HG02981 (cell line): ENCODE measurements at regions not wholly inside any gene's neighbourhood (a gene's known extent, or its start where the extent isn't known, plus 50 kb on each side); places are given as distances from the start of the nearest gene placed in this dataset.
"Not testable (repeated sequence)": the region's sequence is repeated elsewhere in the genome, so short reads cannot be mapped to it uniquely, and the experiment has no call there.

Source experiments
- ATAC-seq: cut with Tn5 transposase; IDR thresholded peaks from one replicate; pipeline ENCODE4 v1.9.1; 2021; ENCODE audit warnings: mild to moderate bottlenecking, moderate library complexity; ENCODE audit not compliant: unreplicated experiment

DNA sequence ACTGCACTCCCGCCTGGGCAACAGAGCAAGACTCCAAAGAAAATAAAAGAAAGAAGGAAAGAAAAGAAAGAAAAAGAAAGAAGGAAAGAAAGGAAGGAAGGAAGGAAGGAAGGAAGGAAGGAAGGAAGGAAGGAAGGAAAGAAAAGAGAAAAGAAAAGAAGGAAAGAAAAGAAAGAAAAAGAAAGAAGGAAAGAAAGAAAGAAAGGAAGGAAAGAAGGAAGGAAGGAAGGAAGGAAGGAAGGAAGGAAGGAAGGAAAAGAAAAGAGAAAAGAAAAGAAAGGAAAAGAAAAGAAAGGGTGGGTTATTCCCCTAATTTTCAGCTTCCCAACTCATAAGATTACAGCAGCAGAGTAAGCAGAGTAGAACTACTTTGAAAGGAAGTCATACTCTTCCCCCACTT, 64.4 kb downstream of the TMEM200C start:
- not testable (repeated sequence) for ATAC-seq

DNA sequence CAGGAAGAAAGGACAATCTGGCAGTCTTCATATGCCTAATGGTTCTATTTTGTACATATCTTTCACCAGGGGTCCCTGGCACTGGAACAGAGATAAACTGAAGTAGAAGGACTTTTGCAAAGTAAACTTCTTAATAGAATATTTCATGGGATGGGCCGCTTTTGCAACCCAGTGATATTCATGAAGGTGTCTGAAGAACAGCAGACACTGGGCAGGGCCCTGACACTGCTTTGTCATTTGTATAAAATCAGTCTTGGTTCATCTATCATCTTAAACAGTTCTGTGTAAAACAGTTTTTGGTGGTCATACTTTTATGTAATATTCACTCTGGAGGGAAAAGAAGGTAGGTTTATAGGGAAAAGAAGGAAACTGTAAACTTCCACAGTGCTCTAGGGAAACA, 66.4 kb downstream of the TMEM200C start:
- no peak for ATAC-seq

DNA sequence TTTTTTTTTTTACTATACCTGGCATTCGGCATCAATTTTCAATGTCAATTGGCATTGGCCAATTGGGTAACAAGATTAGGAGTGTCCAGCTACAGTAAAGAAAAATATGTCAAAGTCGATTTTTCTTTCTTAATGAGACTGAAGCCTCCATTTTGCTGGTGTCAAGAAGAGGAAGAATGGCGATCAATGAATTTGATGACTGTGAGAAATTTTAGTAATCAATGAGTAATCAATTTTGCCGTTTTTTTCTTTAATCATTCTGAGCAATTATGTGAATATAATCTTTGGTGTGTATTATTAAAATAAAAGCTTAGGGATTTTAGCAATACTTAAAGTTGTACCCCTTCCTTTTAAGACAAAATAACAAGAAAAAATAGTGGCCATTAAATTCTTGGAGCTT, 69.7 kb downstream of the TMEM200C start:
- ATAC-seq: no peak

DNA sequence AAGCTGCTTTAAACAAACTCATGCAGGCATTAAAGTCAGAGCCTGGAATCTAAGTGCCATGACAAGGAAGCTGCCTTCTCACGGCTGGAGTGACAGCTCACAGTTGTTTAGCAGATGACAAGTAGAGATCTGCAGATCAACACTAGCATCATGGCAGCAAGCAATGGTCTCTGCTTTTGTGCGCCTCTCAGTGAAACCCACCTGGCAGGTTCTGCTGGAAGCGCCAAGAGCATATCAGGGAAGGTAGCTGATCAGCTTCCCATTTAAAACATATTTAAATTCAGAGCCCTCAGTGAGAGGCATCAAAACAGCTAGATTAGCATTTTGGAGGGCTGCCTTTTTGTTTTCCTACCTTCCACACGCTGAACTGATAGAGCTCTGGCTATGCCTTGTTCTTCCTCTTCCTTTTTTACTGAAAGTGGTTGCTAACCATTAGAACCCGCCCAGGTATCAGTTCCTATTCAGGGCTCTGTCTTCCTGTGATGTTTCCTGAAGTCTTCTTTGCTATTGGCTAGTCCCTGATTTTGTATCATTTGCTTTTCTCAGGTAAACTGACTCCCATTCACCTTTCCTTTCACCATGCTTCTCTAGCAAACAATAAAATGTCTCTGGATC, 70.8 kb downstream of the TMEM200C start:
- no peak for ATAC-seq

DNA sequence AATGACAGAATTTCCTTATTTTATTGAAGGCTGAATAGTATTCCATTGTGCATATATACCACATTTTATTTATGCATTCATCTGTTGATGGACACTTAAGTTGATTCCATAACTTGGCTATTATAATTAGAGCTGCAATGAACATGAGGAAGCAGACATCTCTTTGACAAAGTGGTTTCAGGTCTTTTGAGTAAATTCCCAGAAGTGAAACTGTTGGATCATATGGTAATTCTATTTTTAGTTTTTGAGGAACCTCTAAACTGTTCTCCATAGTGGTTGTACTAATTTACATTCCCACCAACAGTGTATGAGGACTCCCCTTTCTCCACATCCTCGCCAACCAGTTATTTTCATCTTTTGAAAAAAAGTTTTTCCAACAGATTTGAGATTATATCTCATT, 77.5 kb downstream of the TMEM200C start:
- no peak for ATAC-seq

DNA sequence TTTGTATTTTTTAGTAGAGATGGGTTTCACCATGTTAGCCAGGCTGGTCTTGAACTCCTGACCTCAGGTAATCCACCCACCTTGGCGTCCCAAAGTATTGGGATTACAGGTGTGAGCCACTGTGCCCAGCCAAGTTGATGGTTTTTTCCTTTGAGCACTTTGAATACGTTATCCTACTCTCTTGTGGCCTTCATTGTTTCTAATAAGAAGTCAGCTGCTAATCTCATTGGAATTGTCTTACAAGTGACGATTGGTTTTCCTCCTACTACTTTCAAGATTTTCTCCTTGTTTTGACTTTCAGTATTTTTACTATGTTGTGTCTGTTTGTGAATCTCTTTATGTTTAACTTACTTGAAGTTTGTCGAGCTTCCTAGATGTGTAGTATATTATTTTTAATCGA, 88.5 kb downstream of the TMEM200C start:
- no peak for ATAC-seq

DNA sequence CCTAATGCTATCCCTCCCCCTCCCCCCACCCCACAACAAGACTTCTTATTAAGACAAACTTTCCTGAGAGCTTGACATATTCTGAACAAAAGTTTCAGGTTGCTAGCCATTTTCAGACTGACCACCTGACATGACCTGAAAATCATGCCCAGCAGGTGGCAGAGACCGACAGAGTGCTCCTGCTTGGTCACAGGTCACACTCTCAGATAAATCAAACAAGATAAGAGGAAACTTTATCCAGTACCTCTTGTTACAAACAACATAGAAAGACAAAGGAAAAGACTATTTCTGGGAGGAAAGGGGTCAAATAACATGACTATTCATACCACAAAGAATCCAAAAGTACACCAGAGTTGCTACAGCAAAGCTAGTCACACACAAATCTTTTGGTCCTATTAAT, 107.4 kb downstream of the TMEM200C start:
- ATAC-seq: no peak

DNA sequence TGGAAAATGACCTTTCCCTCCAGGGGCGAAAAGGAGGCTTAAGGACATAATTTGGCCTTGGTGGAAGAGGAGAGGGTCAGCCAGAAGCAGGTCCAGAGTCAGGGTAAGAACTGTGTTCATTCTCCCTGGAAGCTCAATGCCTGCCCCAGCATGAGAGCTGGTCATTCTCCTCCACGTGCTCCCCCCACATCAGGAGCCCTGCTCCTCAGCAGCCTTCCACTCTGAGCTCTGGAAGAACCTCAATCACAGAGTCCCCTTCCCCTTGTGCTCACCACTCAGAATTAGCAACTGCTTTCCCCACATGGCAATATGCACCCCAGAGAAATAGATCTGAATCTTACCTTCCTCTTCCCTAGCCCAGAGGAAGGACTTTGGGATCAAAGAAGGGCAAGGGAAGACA, 115.4 kb downstream of the TMEM200C start:
- no peak for ATAC-seq

DNA sequence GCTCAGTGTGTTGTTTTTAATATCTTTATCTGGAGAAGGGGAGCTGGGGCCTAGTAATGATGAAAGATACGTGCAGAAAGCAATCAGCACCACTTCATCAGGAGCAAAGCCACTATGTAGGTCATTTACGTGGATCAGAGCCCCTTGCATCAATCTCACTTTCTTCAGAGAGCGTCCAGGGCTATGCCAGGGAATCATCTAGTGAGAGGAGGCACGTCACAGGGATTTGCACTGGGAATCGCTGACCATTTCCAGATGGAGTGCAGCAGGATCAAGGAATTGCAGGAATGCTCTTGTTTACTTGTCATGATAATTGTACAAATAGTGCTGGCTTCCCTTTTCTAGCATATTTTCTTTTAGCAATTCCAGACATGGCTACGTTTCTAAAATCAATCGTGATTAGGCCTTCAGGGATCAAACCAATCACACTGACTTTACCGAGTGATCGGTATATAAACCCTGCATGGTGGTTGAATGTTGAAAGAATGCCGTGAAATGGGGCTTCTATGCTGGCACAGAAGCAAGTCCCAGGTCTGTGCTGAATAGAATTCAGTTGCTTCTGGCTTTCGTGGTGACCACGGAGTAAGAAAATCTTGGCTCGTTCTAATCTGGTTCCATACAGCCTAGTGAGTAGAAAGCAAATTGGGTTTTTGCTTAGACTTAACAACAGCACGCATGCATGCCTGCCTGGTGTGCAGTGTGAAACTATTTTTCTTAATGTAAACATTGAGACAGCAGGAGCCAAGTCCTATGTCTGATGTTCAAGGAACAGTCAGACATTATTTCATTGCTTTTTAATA, 122.8 kb downstream of the TMEM200C start:
- no peak for ATAC-seq

DNA sequence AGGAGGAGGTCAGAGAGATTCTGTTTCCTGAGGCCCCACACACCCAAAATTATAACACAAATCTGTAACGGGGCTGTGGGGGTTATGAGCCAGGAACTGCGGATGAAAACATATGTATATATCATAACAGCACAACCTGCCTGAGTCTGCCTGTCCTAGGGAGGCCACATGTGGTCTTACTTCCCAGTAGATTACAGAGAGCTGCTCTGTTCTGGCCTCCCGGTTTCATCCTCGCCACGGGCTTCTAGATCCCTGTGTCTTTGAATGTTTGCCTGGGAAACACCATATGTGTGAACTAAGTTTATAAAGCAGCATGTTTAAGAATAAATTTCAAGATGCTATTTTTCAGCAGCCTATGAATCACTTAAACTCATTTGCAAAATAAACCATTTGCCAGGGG, 124.0 kb downstream of the TMEM200C start:
- ATAC-seq: no peak

DNA sequence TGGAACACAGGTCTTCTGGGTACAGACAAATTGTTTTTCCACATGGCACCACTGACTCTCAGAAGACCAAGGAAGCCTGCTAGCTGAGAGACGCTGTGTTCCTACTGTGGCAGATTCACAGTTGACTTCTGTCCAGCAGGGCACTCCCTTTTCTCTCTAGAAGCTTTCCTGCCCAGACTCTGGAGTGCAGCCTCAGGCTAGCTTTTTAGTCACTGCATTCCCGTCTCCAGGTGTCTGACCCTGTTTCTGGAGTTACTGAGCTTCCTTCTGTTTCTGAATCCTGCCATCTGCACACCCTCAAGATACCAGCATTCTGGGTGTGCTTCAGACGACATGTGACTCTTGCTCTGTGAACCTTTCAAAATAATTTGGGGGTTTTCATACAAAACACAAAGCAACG, 125.1 kb downstream of the TMEM200C start:
- no peak for ATAC-seq

DNA sequence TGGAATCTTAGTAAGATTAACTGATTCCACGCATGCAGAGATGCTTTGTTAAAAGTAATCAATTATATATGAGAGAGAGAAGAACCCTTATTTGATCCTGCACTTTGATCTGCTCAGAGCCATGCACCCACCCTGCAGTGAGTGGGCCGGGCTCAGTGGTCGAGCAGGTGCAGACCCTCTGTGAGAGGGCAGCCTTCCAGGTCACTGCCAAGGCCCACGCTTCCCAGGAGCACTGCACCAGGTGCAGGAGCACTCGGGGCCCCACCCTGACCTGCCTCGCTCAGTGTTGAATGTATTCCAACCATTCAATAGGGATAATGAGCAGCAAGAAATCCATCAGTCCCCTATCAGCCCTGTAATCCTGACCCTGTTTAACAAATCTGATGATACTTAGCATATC, 126.9 kb downstream of the TMEM200C start:
- no peak for ATAC-seq

DNA sequence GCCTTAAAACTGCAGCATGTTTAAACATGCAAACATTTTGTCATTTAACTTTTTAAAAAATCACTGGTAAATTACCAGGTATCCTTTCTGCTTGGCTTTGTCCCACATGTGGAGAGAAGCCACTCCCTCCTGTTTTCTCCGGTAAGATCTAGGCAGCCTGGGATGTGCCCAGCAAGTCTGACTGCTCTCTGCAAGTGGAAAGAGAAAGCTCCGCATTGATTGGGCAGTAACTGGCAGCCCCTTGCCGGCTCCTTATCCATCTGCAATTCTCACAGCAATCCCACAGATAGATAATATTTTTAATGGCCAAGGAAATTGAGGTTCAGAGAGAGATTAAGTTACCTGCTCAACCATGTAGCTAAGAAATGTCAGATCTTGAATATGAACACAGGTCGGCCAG, 136.1 kb downstream of the TMEM200C start:
- ATAC-seq: no peak

DNA sequence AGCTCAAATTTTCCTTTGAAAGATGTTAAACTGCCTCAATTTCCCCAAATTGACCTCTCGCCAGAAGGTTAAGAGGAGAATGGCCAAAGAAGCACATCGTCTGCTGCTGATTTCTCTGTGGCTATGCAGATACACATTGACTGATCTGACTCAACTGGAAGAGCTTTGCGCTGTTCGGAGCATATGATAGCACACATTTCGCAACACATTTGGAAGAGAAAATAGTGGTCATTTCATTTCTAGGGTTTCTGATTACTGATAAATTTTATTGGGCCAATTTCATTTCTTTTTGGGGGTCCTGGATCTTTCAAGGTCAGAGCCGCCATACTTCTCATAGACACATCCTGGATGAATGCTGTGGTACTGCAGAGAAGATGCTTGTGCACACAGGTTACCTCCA, 138.5 kb downstream of the TMEM200C start:
- ATAC-seq: no peak

DNA sequence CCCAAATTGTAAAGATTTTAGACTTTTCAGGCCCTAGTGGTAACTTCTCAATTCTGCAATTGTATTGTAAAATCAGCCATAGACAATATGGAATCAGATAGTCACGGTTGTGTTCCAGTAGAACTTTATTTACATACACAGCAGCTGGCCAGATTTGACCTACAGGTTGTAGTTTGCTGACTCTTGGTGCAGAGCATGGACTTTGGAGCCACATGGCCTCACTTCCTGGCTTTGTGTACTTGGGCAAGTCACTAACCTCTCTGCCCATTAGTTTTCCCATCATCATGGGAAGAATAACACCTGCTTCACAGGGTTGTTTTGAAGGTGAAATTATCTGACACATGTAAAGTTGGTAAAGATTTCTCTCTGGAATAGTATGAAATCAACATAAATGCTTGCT, 147.6 kb downstream of the TMEM200C start:
- no peak for ATAC-seq

DNA sequence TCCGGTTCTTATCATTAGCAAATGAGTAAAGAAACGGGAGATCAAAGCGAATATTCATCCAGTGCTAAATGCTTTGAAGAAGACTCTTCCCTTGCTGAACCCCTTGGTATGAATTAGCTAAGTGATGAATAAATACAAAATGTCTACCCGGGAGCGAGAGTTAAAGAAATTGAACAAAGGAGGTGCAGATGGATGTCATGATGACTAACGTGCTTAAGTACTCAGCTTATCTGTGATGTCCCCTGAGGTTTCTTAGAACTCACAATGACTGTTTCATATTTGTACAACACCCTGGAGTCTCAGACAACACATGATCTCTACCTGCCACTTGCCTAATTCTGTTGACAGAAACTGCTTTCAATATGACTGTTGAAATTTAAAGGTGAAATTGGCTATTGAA, 148.5 kb downstream of the TMEM200C start:
- no peak for ATAC-seq

DNA sequence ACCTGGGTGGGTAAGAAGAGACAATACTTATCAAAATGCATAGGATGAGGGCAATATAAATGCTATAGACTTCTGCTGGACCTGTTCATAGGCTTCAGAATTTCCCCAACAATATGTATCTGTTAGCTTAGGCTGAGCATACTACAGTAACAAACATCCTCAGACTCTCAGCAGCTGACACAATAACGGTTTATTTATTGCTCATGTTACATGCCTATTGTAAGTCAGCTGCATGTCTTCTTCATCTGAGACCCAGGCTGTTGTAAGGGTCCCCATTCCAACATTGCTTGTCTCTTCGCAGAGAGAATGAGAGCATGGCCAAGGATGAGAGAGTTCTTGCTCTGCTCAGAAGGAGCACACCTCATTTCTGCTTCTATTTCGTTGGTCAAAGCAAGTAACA, 150.7 kb downstream of the TMEM200C start:
- ATAC-seq: no peak

DNA sequence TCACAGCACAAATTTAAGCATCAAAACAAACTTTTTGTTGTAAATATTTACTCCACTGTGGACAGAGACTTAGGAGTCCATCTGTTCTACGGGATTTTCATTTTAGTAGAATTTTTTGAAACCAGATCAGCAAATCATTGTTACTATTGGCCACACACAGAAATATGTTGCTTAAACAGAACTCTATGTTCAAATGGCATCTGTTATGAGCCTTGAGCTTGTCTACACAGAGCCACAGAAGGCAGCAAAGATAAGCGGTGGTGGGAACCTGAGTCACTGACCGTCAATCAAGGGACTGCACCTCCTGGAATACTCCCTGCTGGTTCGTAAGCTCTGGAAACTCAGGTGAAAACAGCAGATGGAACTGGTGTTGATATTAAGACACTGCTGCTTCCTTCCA, 156.8 kb downstream of the TMEM200C start:
- no peak for ATAC-seq

DNA sequence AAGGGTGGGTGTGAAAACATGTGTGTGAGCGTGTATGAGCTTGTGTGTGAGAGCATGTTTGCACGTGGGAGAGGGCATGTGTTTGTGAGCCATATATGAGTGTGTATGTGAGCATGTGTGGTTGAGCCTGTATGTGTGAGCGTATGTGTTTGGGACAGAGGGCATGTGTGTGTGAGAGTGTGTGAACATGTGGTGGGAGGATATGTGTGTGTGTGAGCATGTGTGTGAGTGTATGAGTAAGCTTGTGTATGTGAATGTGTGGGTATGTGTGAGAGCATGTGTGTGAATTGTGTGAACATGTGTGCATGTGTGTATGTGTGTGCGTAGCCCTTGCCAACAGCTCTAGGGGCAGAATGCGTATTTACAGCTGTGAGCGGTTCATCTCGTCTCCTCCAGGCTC, 163.0 kb downstream of the TMEM200C start:
- ATAC-seq: no peak

DNA sequence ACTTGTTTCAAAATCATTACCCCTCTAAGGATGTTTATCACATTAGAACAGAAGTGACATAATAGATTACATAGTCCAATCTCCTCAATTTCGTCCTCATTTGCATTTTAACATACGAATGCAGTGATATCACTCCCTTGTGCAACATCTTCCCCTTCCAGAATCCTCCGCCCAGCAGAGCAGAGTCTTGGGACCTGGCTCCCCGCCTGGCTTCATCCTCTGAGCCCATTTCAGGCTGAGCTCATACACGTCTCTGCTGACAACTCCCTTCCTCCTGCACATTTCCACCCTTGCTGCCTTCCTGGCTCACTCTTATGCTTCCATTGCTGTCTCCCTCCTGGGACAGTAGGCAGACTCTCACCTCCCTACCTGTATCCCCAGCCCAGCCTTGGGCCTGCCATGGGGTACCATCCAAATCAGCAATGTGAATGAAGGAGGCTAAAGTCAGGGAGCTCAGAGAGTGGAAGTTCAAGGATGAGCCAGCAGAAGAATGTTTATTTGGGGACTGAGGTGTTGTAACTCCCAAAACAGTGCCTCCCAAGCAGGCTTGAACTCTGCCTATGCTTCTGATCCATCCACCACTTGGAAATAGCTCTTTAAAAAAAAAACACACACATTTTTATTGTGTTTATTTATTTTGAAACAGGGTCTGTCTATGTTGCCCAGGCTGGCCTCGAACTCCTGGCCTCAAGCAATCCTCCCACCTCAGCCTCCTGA, 165.2 kb downstream of the TMEM200C start:
- no peak for ATAC-seq

DNA sequence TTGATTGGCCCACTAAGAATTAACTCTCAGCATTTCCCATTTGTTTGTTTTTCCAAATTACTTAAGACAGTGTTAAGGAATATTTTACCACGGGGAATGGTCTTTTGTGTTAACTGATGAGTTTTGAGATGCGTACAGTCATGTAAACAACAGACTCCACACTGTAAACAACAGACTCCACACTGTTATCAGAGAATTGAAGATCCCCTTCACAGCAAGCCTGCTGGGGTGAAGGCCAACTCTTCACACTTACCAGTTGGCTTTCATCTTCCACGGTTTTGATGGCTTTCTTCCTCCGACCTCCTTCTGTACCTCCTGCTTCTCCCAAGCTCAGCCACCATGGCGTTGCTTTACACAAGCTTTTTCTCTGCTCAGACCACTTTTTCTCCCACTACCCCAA, 166.8 kb downstream of the TMEM200C start:
- no peak for ATAC-seq

DNA sequence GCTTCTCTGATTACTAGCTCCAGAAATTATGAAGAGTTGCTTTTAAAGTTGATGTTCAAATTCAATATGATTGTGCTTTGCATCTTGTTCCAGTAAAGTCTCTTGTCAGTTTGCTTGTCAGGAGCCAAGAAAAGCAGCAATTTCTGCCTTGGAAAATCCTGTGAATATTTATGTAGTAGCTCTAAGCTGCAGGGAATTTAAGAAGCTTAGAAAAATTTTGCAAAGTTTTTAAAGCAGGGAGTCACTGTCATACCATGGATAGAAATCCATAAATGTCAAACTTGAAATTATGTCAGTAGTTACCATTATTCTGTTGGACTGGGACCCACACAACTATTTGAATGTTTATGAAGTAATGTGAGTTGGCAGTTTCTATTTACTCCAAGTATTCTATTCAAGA, 169.3 kb downstream of the TMEM200C start:
- no peak for ATAC-seq
